ENCODE measurements at regions not wholly inside any gene's neighbourhood (a gene's known extent, or its start where the extent isn't known, plus 50 kb on each side); places are given as distances from the start of the nearest gene placed in this dataset.

GRCh38 chr2:180630756-180631155 lies 349.6 kb upstream of the UBE2E3 start:
- Histone ChIP-seq H3K4me3 (ENCODE audit: low read length) (no peak overlapping the region), H3F3A (ENCODE audit: insufficient read depth, low read length) (no peaks in the 10 kb centered on the region), H3K27me3 (replicated peaks; ENCODE audit: insufficient read depth, low read length) (no peaks in the 10 kb centered on the region), H2AFZ (ENCODE audit: low read length) (no peak overlapping the region), H3K27ac (ENCODE audit: low read length) (no peak overlapping the region), H3K9me2 (replicated peaks; ENCODE audit: insufficient read depth, low read length) (no peaks in the 10 kb centered on the region), H3K79me2 (ENCODE audit: low read length) (no peaks in the 10 kb centered on the region), H3K4me1 (ENCODE audit: low read length) (no peaks in the 10 kb centered on the region), H3K9ac (ENCODE audit: low read length) (no peak overlapping the region), H4K20me1 (ENCODE audit: insufficient read depth, low read length) (no peaks in the 10 kb centered on the region), H3K9me3 (replicated peaks; ENCODE audit: insufficient read depth, low read length) (no peaks in the 10 kb centered on the region), H3K4me2 (ENCODE audit: low read depth, low read length) (no peak overlapping the region), H3K36me3 (replicated peaks; ENCODE audit: insufficient read depth, low read length) (no peaks in the 10 kb centered on the region)
- no peak for DNase-seq
- TF ChIP-seq EZH2 (optimal IDR thresholded peaks at IDR 0.05; ENCODE audit: low read depth, low read length) (no peak), CTCF (IDR thresholded peaks at IDR 0.05; ENCODE audit: low read length) (no peak), EZH2phosphoT487 (IDR thresholded peaks at IDR 0.05; ENCODE audit: low read length) (no peak)

GRCh38 chr2:180625006-180625844 lies 355.2 kb upstream of the UBE2E3 start:
- Histone ChIP-seq H3K27ac (ENCODE audit: low read length) (no peak overlapping the region), H2AFZ (ENCODE audit: low read length) (no peak overlapping the region), H3K4me1 (ENCODE audit: low read length) (no peaks in the 10 kb centered on the region), H3K4me3 (ENCODE audit: low read length) (no peak overlapping the region), H3K79me2 (ENCODE audit: low read length) (no peaks in the 10 kb centered on the region), H3K9ac (ENCODE audit: low read length) (no peak overlapping the region), H3K4me2 (ENCODE audit: low read depth, low read length) (no peak overlapping the region), H3K27me3 (replicated peaks; ENCODE audit: insufficient read depth, low read length) (no peaks in the 10 kb centered on the region), H3K9me2 (replicated peaks; ENCODE audit: insufficient read depth, low read length) (no peaks in the 10 kb centered on the region), H3K9me3 (replicated peaks; ENCODE audit: insufficient read depth, low read length) (no peaks in the 10 kb centered on the region), H4K20me1 (ENCODE audit: insufficient read depth, low read length) (no peaks in the 10 kb centered on the region), H3K36me3 (replicated peaks; ENCODE audit: insufficient read depth, low read length) (no peaks in the 10 kb centered on the region), H3F3A (ENCODE audit: insufficient read depth, low read length) (no peaks in the 10 kb centered on the region)
- TF ChIP-seq CTCF (IDR thresholded peaks at IDR 0.05; ENCODE audit: low read length) (no peak), EZH2 (optimal IDR thresholded peaks at IDR 0.05; ENCODE audit: low read depth, low read length) (no peak), EZH2phosphoT487 (IDR thresholded peaks at IDR 0.05; ENCODE audit: low read length) (no peak)
- no peak for DNase-seq

- H3K9me3 ChIP-seq (replicated peaks; ENCODE audit: insufficient read depth, low read length): no peaks in the 10 kb centered on the region
- H3K9ac ChIP-seq (ENCODE audit: low read length): no peak overlapping the region
- no peaks in the 10 kb centered on the region for H3K9me2 ChIP-seq (replicated peaks; ENCODE audit: insufficient read depth, low read length)
- no peak overlapping the region for H2AFZ ChIP-seq (ENCODE audit: low read length)
- H3K4me1 ChIP-seq (ENCODE audit: low read length): no peaks in the 10 kb centered on the region
- H3K27ac ChIP-seq (ENCODE audit: low read length): no peak overlapping the region
- no peaks in the 10 kb centered on the region for H3K27me3 ChIP-seq (replicated peaks; ENCODE audit: insufficient read depth, low read length)
- H3K36me3 ChIP-seq (replicated peaks; ENCODE audit: insufficient read depth, low read length): no peaks in the 10 kb centered on the region
- H3K4me3 ChIP-seq (ENCODE audit: low read length): no peak overlapping the region
- no peaks in the 10 kb centered on the region for H4K20me1 ChIP-seq (ENCODE audit: insufficient read depth, low read length)
- H3K4me2 ChIP-seq (ENCODE audit: low read depth, low read length): no peak overlapping the region
- no peak for DNase-seq
- TF ChIP-seq EZH2phosphoT487 (IDR thresholded peaks at IDR 0.05; ENCODE audit: low read length) (no peak), EZH2 (optimal IDR thresholded peaks at IDR 0.05; ENCODE audit: low read depth, low read length) (no peak), CTCF (IDR thresholded peaks at IDR 0.05; ENCODE audit: low read length) (no peak)
- no peaks in the 10 kb centered on the region for H3F3A ChIP-seq (ENCODE audit: insufficient read depth, low read length)
- H3K79me2 ChIP-seq (ENCODE audit: low read length): no peaks in the 10 kb centered on the region
These were observed 358.2 kb upstream of the UBE2E3 start for GRCh38 chr2:180621941-180622918.
